A549 (cell line): ENCODE measurements at regions not wholly inside any gene's neighbourhood (a gene's known extent, or its start where the extent isn't known, plus 50 kb on each side); places are given as distances from the start of the nearest gene placed in this dataset.

Source experiments
- CEBPB ChIP-seq, 2 experiments: fragments of >200 bp in 1 of 2; sonication (Bioruptor Twin) in 1 of 2; formaldehyde crosslinking in 1 of 2; IDR thresholded peaks; 2 replicates each; pipeline ENCODE4 v1.6.1; 2012 to 2016
- CTCF ChIP-seq: fragments of >200 bp; sonication (Bioruptor Twin); formaldehyde crosslinking; IDR thresholded peaks from 3 replicates; pipeline ENCODE4 v1.5.1; 2016
- MAX ChIP-seq: IDR thresholded peaks from 2 replicates; pipeline ENCODE4 v1.6.1; 2012

- TF ChIP-seq CTCF (no peak), MAX (no peak), CEBPB (IDR thresholded peaks at IDR 0.05) (no peak)
Measured at GRCh38 chr10:11392776-11393175, 218.7 kb downstream of the USP6NL start.
